ENCODE measurements at regions not wholly inside any gene's neighbourhood (a gene's known extent, or its start where the extent isn't known, plus 50 kb on each side); places are given as distances from the start of the nearest gene placed in this dataset.

- DNase-seq (ENCODE audit: low read depth), result no peak
Observed at GRCh38 chr10:21095494-21096055, 198.5 kb upstream of the NEBL start.

- DNase-seq (ENCODE audit: low read depth), result no peak
Observed at GRCh38 chr10:21095073-21095472, 198.0 kb upstream of the NEBL start.

- peak; percentile 33 for DNase-seq (ENCODE audit: low read depth)
Observed at GRCh38 chr10:21092683-21093524, 195.8 kb upstream of the NEBL start.

- no peak for DNase-seq (ENCODE audit: low read depth)
Observed at GRCh38 chr10:21090609-21091082, 193.5 kb upstream of the NEBL start.

- no peak for DNase-seq (ENCODE audit: low read depth)
Observed at GRCh38 chr10:21087476-21087875, 190.4 kb upstream of the NEBL start.

- DNase-seq (ENCODE audit: low read depth), result no peak
Observed at GRCh38 chr10:21084700-21085099, 187.6 kb upstream of the NEBL start.

GRCh38 chr10:21083861-21084260 lies 186.8 kb upstream of the NEBL start:
- DNase-seq (ENCODE audit: low read depth), result no peak

DNA sequence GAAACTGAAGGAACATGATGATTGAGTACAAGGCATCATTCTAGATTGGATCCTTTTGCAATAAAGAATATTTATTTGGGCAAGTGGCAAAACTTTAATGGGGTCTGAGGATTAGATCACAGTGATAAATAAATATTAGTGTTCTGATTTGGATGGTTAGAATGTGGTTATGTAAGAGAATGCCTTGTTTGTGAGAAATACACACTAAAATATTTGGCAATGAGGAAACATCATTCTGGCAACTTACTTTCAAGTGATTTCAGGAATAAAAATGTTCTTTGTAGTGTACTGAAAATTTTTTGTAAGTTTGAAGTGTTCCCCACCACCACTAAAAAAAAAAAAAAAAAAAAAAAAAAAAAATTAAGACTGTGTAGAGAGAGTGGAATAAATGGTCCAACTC lies 185.1 kb upstream of the NEBL start:
- DNase-seq (ENCODE audit: low read depth), result no peak

DNA sequence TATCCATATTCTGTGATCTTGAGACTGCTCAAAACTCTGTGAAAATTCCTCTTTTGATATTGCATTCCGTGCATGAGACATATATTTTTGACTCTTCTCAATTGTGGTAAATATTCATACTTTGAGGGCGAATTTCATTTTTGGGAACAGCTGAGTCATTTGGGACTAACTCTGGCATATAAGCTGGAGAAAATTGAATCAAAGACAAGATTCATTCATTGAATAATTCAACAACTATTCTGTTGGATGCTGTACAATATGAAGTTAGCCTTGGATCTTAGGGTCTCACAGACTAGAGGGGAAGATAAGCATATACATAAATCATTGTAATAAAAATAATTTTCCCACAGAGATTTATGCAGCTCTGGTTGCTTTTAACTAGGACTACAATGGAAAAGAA lies 183.2 kb upstream of the NEBL start:
- DNase-seq (ENCODE audit: low read depth), result no peak

DNA sequence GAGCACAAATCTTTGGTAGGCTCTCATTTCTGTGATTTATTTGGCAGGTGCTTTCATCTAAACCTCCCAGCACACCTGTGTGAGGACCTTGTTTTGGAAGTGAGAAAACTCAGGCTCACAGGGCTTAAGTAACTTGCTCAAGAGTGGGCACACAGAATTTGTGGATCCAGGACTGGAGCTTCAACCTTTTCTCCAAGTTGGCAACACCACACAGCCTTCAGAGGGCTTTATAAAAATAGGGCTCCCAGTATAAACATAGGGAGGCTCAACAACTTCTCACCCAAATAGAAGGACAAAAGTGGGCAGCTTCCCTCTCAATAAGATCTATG lies 182.2 kb upstream of the NEBL start:
- DNase-seq (ENCODE audit: low read depth), result no peak

- peak; percentile 51 for DNase-seq (ENCODE audit: low read depth)
Observed at GRCh38 chr10:21078410-21079329, 181.6 kb upstream of the NEBL start.

DNA sequence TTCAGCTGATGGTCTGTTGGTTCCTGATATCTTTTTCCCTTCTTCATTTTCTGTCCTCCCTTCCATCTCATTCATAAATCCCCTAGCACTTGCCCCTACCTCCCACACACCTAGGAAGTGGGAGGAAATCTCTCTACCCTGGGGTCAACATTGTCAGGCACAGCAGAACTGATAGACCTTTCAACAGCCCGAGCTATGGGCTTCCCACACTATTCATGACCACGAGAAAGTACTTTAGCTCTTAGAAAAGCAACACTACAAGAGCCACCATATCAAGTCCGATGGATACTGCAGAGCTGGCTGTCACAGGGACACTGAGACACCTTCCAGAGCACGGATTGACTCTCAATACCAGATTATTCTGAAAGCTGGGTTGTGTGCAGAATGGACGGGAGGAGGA lies 180.6 kb upstream of the NEBL start:
- no peak for DNase-seq (ENCODE audit: low read depth)

- no peak for DNase-seq (ENCODE audit: low read depth)
Observed at GRCh38 chr10:21076381-21076780, 179.3 kb upstream of the NEBL start.

DNA sequence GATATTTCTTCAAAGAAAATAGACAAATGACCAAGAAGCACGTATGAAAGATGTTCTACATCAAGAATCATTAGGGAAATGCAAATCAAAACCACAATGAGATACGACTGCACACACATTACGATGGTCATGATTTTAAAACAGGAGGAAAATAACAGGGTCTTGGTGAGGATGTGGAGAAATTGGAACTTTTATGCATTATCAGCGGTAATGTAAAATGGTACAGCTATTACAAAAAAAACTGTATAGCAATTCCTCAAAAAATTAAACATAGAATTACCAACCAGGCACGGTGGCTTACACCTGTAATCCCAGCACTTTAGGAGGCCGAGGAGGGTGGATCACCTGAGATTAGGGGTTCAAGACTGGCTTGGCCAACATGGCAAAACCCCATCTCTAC lies 178.8 kb upstream of the NEBL start:
- no peak for DNase-seq (ENCODE audit: low read depth)

DNA sequence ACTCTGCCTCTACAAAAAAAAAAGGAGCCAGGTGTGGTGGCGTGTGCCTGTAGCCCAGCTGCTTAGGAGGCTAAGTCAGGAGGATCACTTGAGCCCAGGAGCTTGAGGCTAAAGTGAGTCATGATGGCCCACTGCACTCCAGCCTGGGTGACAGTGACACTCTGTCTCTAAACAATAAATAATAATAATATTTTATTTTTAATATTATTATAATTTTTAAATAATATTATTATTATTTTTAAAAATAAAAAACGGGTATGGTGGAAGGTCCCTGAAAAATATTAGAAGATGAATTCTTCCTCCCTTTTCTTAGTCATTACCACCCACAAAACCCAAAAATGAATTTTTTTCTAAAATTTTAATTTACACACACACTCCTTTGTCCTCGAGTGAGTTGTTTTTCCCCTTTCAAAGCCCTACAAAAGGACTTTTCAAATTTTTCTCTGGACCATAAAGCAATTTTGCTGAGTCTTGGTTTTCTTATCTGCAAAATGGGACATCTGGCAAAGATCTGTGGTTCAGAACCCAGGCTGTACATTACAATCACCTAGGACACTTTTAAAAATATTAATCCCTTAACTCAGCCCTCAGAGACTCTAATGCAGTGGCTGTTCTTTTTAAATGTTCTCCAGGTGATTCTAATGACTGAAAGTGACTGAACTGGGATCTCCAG lies 174.0 kb upstream of the NEBL start:
- DNase-seq (ENCODE audit: low read depth), result no peak

DNA sequence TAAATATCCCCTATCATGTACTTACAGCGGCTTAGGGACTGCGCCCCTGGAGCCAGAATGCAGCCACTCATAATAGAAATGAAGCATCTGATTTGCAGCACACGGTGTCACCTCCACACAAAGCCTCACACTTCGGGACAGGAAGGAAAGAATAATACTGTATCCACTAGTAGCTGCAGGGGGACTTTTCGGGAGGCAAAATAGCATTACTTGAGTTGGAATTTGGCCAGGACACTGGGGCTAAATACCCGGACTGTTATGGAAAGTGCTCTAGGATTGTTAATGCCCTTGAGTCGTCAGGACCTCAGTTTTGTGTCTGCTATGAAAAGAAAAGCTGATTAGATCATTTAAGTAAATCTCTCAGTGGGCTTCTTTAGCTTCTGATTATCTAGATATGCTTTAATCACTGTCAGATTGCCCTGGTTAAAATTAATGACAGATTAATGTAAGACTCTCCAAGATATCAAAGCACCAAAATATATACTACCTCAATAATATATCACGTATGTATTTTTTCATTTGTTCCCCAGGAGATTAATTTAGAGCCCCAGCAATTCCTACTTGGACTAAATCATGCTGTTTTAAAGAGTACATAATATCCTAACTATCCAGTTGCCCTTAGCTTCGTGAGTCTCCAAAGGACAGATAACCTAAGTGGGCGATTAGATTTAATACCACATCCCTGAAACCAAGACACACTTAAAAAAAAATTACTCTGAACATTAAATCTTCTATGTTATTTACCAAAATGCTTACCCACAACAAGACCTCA lies 173.0 kb upstream of the NEBL start:
- DNase-seq (ENCODE audit: low read depth), result no peak

GRCh38 chr10:21069278-21069677 lies 172.2 kb upstream of the NEBL start:
- DNase-seq (ENCODE audit: low read depth), result no peak

GRCh38 chr10:21068026-21068656 lies 171.0 kb upstream of the NEBL start:
- no peak for DNase-seq (ENCODE audit: low read depth)

DNA sequence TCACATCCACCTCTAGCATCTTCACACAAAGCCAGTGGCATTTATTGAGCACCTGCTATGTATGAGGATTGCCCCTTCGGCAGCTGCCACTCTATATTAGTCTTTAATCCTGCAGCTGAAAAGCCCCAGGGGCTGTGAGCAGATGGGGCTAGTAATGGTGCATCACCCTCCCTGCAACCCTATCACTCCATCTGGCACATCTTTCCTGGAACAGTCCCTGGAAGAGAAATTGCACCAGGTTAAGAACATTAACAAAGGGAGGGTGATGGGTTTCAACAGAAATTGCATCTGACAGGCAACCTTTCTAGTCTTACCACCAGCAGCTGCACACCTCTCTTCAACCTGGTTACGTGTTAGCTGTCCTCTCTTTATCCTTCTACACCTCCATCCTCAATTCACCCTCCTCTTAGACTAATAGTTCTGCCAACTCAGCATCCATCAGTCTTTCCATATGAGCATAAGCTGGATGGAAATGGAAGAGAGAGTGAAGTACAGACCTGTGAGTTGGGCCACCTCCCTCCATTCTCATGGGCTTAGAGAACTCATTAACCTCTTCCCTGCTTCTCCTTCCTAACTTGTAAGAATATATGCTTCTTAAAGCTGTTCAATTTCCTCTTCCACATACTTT lies 168.6 kb upstream of the NEBL start:
- DNase-seq (ENCODE audit: low read depth), result no peak

- DNase-seq (ENCODE audit: low read depth), result no peak
Observed at GRCh38 chr10:21061982-21062381, 164.9 kb upstream of the NEBL start.
